ENCODE measurements at regions not wholly inside any gene's neighbourhood (a gene's known extent, or its start where the extent isn't known, plus 50 kb on each side); places are given as distances from the start of the nearest gene placed in this dataset.

GRCh38 chr20:7608250-7608649 lies 332.0 kb downstream of the HAO1 start:
- TF ChIP-seq MAX (IDR thresholded peaks at IDR 0.05) (no peak), EP300 (IDR thresholded peaks at IDR 0.05; ENCODE audit: borderline replicate concordance) (no peak), CEBPB (IDR thresholded peaks at IDR 0.05) (no peak), FOXM1 (IDR thresholded peaks at IDR 0.05; ENCODE audit: borderline replicate concordance, low read depth) (no peak), RAD21 (IDR thresholded peaks at IDR 0.05; ENCODE audit: low read depth) (no peak), NFIC (IDR thresholded peaks at IDR 0.05) (no peak), YY1 (IDR thresholded peaks at IDR 0.05; ENCODE audit: low read depth) (no peak)
